B cell (primary cell): ENCODE measurements at regions not wholly inside any gene's neighbourhood (a gene's known extent, or its start where the extent isn't known, plus 50 kb on each side); places are given as distances from the start of the nearest gene placed in this dataset.

Source experiments
- ATAC-seq: fragments of 200-7000 bp; cut with Tn5 transposase; one replicate; pipeline ENCODE4 v1.10.0; 2021; ENCODE audit warnings: low read depth, mild to moderate bottlenecking, moderate number of reproducible peaks, moderate library complexity
- CTCF ChIA-PET: fragments of 350-600 bp; sonication (Branson Sonifier 250); formaldehyde crosslinking; loops from one replicate; lab custom pipeline; 2021; ENCODE audit warnings: antibody characterized with exemption, inconsistent platforms; lab: Charles Lee
- POLR2A ChIA-PET: fragments of 350-600 bp; sonication (Branson Sonifier 250); formaldehyde crosslinking; loops from one replicate; lab custom pipeline; 2021; ENCODE audit warnings: antibody characterized with exemption; lab: Charles Lee
- DNase-seq: peaks from one replicate; pipeline ENCODE4 v3.0.0; 2013
- H2AFZ ChIP-seq: 2 replicates; pipeline ENCODE4 v1.6.1; 2012; ENCODE audit warnings: mild to moderate bottlenecking, low read depth, low read length; ENCODE audit not compliant: insufficient read depth, poor library complexity, severe bottlenecking
- H3K27ac ChIP-seq, 2 donors: 1 replicate in 1 of 2; 2 replicates in 1 of 2; pipeline ENCODE4 v1.5.1; 2012 to 2013; ENCODE audit warnings: low read length in 2 of 2, mild to moderate bottlenecking in 2 of 2, moderate library complexity in 1 of 2
- H3K27me3 ChIP-seq, 4 experiments: fragments of 200-600 bp in 1 of 4; sonication (generic) in 1 of 4; replicated peaks in 1 of 4; 1 replicate in 2 of 4; 2 replicates in 2 of 4; pipeline versions ENCODE4 v1.6.1 to v1.7.0; 2013 to 2016; ENCODE audit warnings: low read length in 3 of 4, mild to moderate bottlenecking in 2 of 4, mixed read lengths in 1 of 4, moderate library complexity in 1 of 4; ENCODE audit not compliant: insufficient read depth in 4 of 4, control insufficient read depth in 3 of 4; ENCODE audit errors: control extremely low read depth in 1 of 4
- H3K36me3 ChIP-seq, 2 experiments: replicated peaks in 1 of 2; 1 replicate in 1 of 2; 2 replicates in 1 of 2; pipeline versions ENCODE4 v1.6.1 to v1.7.1; 2013; ENCODE audit warnings: low read length in 1 of 2; ENCODE audit not compliant: insufficient read depth in 2 of 2, control insufficient read depth in 1 of 2; ENCODE audit errors: control extremely low read depth in 1 of 2, extremely low read depth in 1 of 2
- H3K4me1 ChIP-seq, 2 donors: fragments of 200-600 bp in 1 of 2; sonication (generic) in 1 of 2; 1 replicate in 1 of 2; 2 replicates in 1 of 2; pipeline versions ENCODE4 v1.5.1 to v1.6.1; 2013 to 2017; ENCODE audit warnings: low read length in 2 of 2; ENCODE audit not compliant: control insufficient read depth in 2 of 2, insufficient read depth in 2 of 2
- H3K4me2 ChIP-seq: replicated peaks from 2 replicates; pipeline ENCODE3; 2012; ENCODE audit warnings: mild to moderate bottlenecking, low read depth, low read length; ENCODE audit not compliant: poor library complexity, severe bottlenecking
- H3K4me3 ChIP-seq, 5 experiments: fragments of 200-600 bp in 1 of 5; sonication (generic) in 1 of 5; 1 replicate in 3 of 5; 2 replicates in 2 of 5; pipeline versions ENCODE4 v1.5.1 to v1.7.0; 2011 to 2016; ENCODE audit warnings: low read length in 4 of 5, mild to moderate bottlenecking in 4 of 5, low read depth in 2 of 5, control low read depth in 1 of 5, moderate library complexity in 1 of 5; ENCODE audit not compliant: insufficient read depth in 1 of 5; ENCODE audit errors: control extremely low read depth in 1 of 5, extremely low read depth in 1 of 5
- H3K79me2 ChIP-seq: fragments of 200-600 bp; sonication (generic); one replicate; pipeline ENCODE4 v1.6.0; 2016; ENCODE audit warnings: low read length; ENCODE audit not compliant: control insufficient read depth, insufficient read depth
- H3K9ac ChIP-seq: fragments of 200-600 bp; sonication (generic); 2 replicates; pipeline ENCODE4 v1.6.1; 2017; ENCODE audit warnings: mild to moderate bottlenecking, low read length, moderate library complexity
- H3K9me3 ChIP-seq, 3 donors: one replicate each; pipeline versions ENCODE4 v1.6.1 to v1.7.1; 2013; ENCODE audit warnings: low read length in 2 of 3; ENCODE audit not compliant: control insufficient read depth in 2 of 3, insufficient read depth in 1 of 3; ENCODE audit errors: control extremely low read depth in 1 of 3
- H4K20me1 ChIP-seq: 2 replicates; pipeline ENCODE4 v1.6.0; 2012; ENCODE audit warnings: mild to moderate bottlenecking, low read length; ENCODE audit not compliant: insufficient read depth, control insufficient read depth, poor library complexity, severe bottlenecking
- H3K27ac Mint-ChIP-seq: one replicate; pipeline ENCODE4 v1.8.0; 2021; ENCODE audit warnings: mixed read lengths
- H3K27me3 Mint-ChIP-seq: one replicate; pipeline ENCODE4 v1.8.0; 2021; ENCODE audit warnings: mixed read lengths
- H3K4me1 Mint-ChIP-seq: one replicate; pipeline ENCODE4 v1.8.0; 2021; ENCODE audit warnings: mixed read lengths
- H3K4me3 Mint-ChIP-seq: one replicate; pipeline ENCODE4 v1.8.0; 2021; ENCODE audit warnings: mixed read lengths
- H3K9me3 Mint-ChIP-seq: one replicate; pipeline ENCODE4 v1.8.0; 2022; ENCODE audit warnings: mixed read lengths; ENCODE audit not compliant: insufficient read depth
- CTCF ChIP-seq: fragments of 200-600 bp; IDR thresholded peaks from one replicate; pipeline ENCODE4 v1.8.0; 2022; ENCODE audit warnings: antibody characterized with exemption, mild to moderate bottlenecking
- EZH2 ChIP-seq: IDR thresholded peaks from 2 replicates; pipeline ENCODE4 v1.6.1; 2012; ENCODE audit warnings: borderline replicate concordance, low read depth, mild to moderate bottlenecking, moderate library complexity, low read length; ENCODE audit not compliant: insufficient read depth, poor library complexity, severe bottlenecking
- WGBS: methylation state at CpG from one replicate; pipeline ENCODE4 v1.1.5; 2013; ENCODE audit warnings: missing lambda C conversion rate; ENCODE audit not compliant: insufficient coverage; 5-methylcytosine and 5-hydroxymethylcytosine counted together
- intact Hi-C: fragments of 100-400 bp; cut with micrococcal nuclease; formaldehyde crosslinking; loops from one replicate; pipeline ENCODE4 v1.10.0; 2022

DNA sequence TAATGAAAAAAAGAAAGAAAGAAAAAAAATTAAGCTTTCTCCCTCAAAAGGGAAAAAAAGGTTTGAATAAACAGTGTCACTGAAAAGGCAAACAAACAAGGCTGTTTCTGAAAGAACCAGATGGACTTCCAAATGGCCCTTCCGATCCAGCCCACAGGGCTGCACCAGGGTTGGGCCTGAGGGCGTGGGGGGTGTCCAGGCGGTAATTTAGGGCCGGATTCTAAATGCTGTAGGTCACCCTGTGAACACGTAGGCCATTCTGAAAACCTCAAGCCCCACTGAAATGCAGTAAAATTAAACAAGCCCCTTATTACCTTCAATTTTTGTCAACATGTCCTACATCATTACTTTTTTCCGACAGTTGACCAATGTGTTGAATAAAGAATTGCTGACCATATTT lies 132.1 kb downstream of the HSD17B3 start:
- CTCF ChIA-PET = no interaction called here
- no peak overlapping the region for H2AFZ ChIP-seq
- H3K27ac ChIP-seq = no peak overlapping the region
- TF ChIP-seq EZH2 (no peak), CTCF (no peak)
- Mint-ChIP-seq H3K4me3 (no peak overlapping the region), H3K9me3 (no peaks in the 10 kb centered on the region), H3K27me3 (peaks cover 12% of the 10 kb centered on the region), H3K27ac (no peak overlapping the region), H3K4me1 (no peaks in the 10 kb centered on the region)
- no peak for ATAC-seq
- no peak overlapping the region for H3K4me2 ChIP-seq
- H4K20me1 ChIP-seq = no peaks in the 10 kb centered on the region
- H3K36me3 ChIP-seq = no peaks in the 10 kb centered on the region
- H3K79me2 ChIP-seq = no peaks in the 10 kb centered on the region
- 71% methylated on average over 4 of the region's 6 CpGs for WGBS
- intact Hi-C loops = no loop called here
- POLR2A ChIA-PET = no interaction called here
- no peak overlapping the region for H3K4me3 ChIP-seq
- no peak for DNase-seq
- no peaks in the 10 kb centered on the region for H3K4me1 ChIP-seq
- H3K27me3 ChIP-seq = no peaks in the 10 kb centered on the region
- peaks cover 0 to 7% (median 0%) of the 10 kb centered on the region in 3 donors for H3K9me3 ChIP-seq
- no peak overlapping the region for H3K9ac ChIP-seq

- Mint-ChIP-seq H3K9me3 (no peaks in the 10 kb centered on the region), H3K27me3 (peaks cover 12% of the 10 kb centered on the region), H3K4me3 (no peak overlapping the region), H3K4me1 (no peaks in the 10 kb centered on the region), H3K27ac (no peak overlapping the region)
- WGBS = 98% methylated on average over 11 of the region's 15 CpGs
- Histone ChIP-seq H3K4me2 (no peak overlapping the region), H2AFZ (no peak overlapping the region), H3K4me3 (no peak overlapping the region), H3K27me3 (no peaks in the 10 kb centered on the region), H3K4me1 (no peaks in the 10 kb centered on the region), H4K20me1 (no peaks in the 10 kb centered on the region), H3K36me3 (no peaks in the 10 kb centered on the region), H3K27ac (no peak overlapping the region), H3K9me3 (peaks cover 0 to 7% (median 0%) of the 10 kb centered on the region in 3 donors), H3K79me2 (no peaks in the 10 kb centered on the region), H3K9ac (no peak overlapping the region)
- TF ChIP-seq EZH2 (no peak), CTCF (no peak)
- DNase-seq (no peak), ATAC-seq (no peak)
- ChIA-PET CTCF (no interaction called here), POLR2A (no interaction called here)
- intact Hi-C loops = no loop called here
Measured at GRCh38 chr9:96169484-96169883, 132.5 kb downstream of the HSD17B3 start.
